ENCODE measurements at regions not wholly inside any gene's neighbourhood (a gene's known extent, or its start where the extent isn't known, plus 50 kb on each side); places are given as distances from the start of the nearest gene placed in this dataset.

- no peaks in the 10 kb centered on the region for H3K4me1 ChIP-seq (ENCODE audit: control insufficient read depth, extremely low read depth, insufficient read depth, low read length)
- H3K27me3 ChIP-seq (ENCODE audit: control insufficient read depth, extremely low read depth, insufficient read depth, low read length), result peaks cover 17% of the 10 kb centered on the region
- TF ChIP-seq EZH2 (IDR thresholded peaks at IDR 0.05; ENCODE audit: low read length), result no peak
- DNase-seq (ENCODE audit: low read depth, low spot score), result no peak
- FAIRE-seq, result no peak
- H4K20me1 ChIP-seq (ENCODE audit: control insufficient read depth, extremely low read depth, insufficient read depth, low read length), result no peaks in the 10 kb centered on the region
- no peaks in the 10 kb centered on the region for H3K79me2 ChIP-seq (ENCODE audit: control insufficient read depth, insufficient read depth, low read length)
- H2AFZ ChIP-seq (ENCODE audit: control insufficient read depth, low read length), result no peak overlapping the region
- H3K36me3 ChIP-seq (ENCODE audit: control insufficient read depth in 2 of 2, extremely low read depth in 1 of 2, insufficient read depth in 2 of 2, low read length in 2 of 2), result no peaks in the 10 kb centered on the region
- no peak overlapping the region for H3K4me3 ChIP-seq (ENCODE audit: control insufficient read depth in 2 of 3, extremely low read depth in 1 of 3, insufficient read depth in 2 of 3, low read depth in 1 of 3, low read length in 3 of 3)
- H3K4me2 ChIP-seq (ENCODE audit: control insufficient read depth, extremely low read depth, insufficient read depth, low read depth, low read length), result no peak overlapping the region
- H3K9ac ChIP-seq (ENCODE audit: control insufficient read depth, extremely low read depth, insufficient read depth, low read length), result no peak overlapping the region
- no peaks in the 10 kb centered on the region for H3K9me3 ChIP-seq (ENCODE audit: control insufficient read depth, low read depth, low read length)
- H3K27ac ChIP-seq (ENCODE audit: control insufficient read depth, insufficient read depth, low read length), result no peak overlapping the region
- dilution Hi-C loops (cut with MboI; ENCODE audit: extremely low pct_ligation_motif_present, low sequenced_read_pairs), result no loop called here
- H3K9me1 ChIP-seq (ENCODE audit: control insufficient read depth, extremely low read depth, insufficient read depth, low read length), result no peaks in the 10 kb centered on the region
Observed at GRCh38 chr1:30271401-30272276, 451.7 kb downstream of the MATN1 start.

DNA sequence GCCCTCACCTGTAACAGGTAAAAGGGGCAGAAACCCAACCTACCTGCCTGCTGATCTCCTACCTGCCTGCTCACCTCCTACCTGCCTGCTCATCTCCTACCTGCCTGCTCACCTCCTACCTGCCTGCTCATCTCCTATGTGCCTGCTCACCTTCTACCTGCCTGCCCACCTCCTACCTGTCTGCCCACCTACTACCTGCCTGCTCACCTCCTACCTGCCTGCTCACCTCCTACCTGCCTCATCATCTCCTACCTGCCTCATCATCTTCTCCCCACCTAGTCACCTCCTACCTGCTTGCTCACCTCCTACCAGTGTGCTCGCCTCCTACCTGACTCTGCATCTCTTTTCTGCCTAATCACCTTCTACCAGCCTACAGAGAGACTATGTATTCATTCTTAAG, 452.9 kb downstream of the MATN1 start:
- H3K4me2 ChIP-seq (ENCODE audit: control insufficient read depth, extremely low read depth, insufficient read depth, low read depth, low read length), result no peak overlapping the region
- dilution Hi-C loops (cut with MboI; ENCODE audit: extremely low pct_ligation_motif_present, low sequenced_read_pairs), result no loop called here
- DNase-seq (ENCODE audit: low read depth, low spot score) (no peak), FAIRE-seq (no peak)
- no peaks in the 10 kb centered on the region for H3K9me3 ChIP-seq (ENCODE audit: control insufficient read depth, low read depth, low read length)
- H2AFZ ChIP-seq (ENCODE audit: control insufficient read depth, low read length), result no peak overlapping the region
- H3K9ac ChIP-seq (ENCODE audit: control insufficient read depth, extremely low read depth, insufficient read depth, low read length), result no peak overlapping the region
- no peaks in the 10 kb centered on the region for H3K9me1 ChIP-seq (ENCODE audit: control insufficient read depth, extremely low read depth, insufficient read depth, low read length)
- no peaks in the 10 kb centered on the region for H3K4me1 ChIP-seq (ENCODE audit: control insufficient read depth, extremely low read depth, insufficient read depth, low read length)
- no peaks in the 10 kb centered on the region for H4K20me1 ChIP-seq (ENCODE audit: control insufficient read depth, extremely low read depth, insufficient read depth, low read length)
- no peak overlapping the region for H3K4me3 ChIP-seq (ENCODE audit: control insufficient read depth in 2 of 3, extremely low read depth in 1 of 3, insufficient read depth in 2 of 3, low read depth in 1 of 3, low read length in 3 of 3)
- no peaks in the 10 kb centered on the region for H3K79me2 ChIP-seq (ENCODE audit: control insufficient read depth, insufficient read depth, low read length)
- no peak overlapping the region for H3K27ac ChIP-seq (ENCODE audit: control insufficient read depth, insufficient read depth, low read length)
- peaks cover 17% of the 10 kb centered on the region for H3K27me3 ChIP-seq (ENCODE audit: control insufficient read depth, extremely low read depth, insufficient read depth, low read length)
- H3K36me3 ChIP-seq (ENCODE audit: control insufficient read depth in 2 of 2, extremely low read depth in 1 of 2, insufficient read depth in 2 of 2, low read length in 2 of 2), result no peaks in the 10 kb centered on the region
- TF ChIP-seq EZH2 (IDR thresholded peaks at IDR 0.05; ENCODE audit: low read length), result no peak
- TF ChIP-seq, protein P1, sequence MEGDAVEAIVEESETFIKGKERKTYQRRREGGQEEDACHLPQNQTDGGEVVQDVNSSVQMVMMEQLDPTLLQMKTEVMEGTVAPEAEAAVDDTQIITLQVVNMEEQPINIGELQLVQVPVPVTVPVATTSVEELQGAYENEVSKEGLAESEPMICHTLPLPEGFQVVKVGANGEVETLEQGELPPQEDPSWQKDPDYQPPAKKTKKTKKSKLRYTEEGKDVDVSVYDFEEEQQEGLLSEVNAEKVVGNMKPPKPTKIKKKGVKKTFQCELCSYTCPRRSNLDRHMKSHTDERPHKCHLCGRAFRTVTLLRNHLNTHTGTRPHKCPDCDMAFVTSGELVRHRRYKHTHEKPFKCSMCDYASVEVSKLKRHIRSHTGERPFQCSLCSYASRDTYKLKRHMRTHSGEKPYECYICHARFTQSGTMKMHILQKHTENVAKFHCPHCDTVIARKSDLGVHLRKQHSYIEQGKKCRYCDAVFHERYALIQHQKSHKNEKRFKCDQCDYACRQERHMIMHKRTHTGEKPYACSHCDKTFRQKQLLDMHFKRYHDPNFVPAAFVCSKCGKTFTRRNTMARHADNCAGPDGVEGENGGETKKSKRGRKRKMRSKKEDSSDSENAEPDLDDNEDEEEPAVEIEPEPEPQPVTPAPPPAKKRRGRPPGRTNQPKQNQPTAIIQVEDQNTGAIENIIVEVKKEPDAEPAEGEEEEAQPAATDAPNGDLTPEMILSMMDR (optimal IDR thresholded peaks at IDR 0.05 in 1 of 3, IDR thresholded peaks at IDR 0.05 in 1 of 3, conservative IDR thresholded peaks at IDR 0.05 in 1 of 3; ENCODE audit: extremely low read depth in 1 of 3, insufficient read depth in 2 of 3, low read length in 3 of 3), result no peak

Data from keratinocyte (primary cell).